ENCODE measurements at regions not wholly inside any gene's neighbourhood (a gene's known extent, or its start where the extent isn't known, plus 50 kb on each side); places are given as distances from the start of the nearest gene placed in this dataset.

GRCh38 chr1:229023651-229024300 is 247.1 kb upstream of the RAB4A start:
- TF ChIP-seq, protein P1, sequence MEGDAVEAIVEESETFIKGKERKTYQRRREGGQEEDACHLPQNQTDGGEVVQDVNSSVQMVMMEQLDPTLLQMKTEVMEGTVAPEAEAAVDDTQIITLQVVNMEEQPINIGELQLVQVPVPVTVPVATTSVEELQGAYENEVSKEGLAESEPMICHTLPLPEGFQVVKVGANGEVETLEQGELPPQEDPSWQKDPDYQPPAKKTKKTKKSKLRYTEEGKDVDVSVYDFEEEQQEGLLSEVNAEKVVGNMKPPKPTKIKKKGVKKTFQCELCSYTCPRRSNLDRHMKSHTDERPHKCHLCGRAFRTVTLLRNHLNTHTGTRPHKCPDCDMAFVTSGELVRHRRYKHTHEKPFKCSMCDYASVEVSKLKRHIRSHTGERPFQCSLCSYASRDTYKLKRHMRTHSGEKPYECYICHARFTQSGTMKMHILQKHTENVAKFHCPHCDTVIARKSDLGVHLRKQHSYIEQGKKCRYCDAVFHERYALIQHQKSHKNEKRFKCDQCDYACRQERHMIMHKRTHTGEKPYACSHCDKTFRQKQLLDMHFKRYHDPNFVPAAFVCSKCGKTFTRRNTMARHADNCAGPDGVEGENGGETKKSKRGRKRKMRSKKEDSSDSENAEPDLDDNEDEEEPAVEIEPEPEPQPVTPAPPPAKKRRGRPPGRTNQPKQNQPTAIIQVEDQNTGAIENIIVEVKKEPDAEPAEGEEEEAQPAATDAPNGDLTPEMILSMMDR (IDR thresholded peaks at IDR 0.05) = no peak

DNA sequence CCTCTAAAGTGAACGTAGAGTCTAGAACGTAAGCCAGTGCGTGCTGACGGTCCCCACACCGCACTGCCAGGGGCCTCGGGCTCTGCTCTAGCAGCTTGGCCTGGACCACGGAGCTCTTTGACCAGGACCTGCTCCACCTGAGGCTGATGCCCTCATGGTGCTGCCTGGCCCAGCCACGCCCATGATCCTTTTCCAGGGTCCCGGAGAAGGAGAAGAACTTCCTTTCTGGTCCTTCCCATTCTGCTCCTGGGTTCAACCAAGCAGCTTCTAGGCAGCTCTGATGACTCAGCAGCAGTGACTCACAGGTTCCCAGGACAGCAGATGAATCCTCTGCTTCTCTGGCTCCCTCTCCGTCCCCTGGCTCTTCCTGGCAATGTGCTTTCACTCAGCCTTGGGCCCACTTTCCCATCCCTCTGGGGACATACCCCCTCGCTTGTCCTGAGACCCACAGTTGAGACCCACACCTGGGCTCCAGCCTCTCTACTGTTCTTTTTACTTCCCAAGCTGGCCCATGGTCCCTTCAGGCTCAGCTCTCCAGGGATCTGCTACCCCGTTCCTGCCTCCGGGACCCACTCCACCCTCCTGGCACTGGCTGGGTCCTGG is 246.3 kb upstream of the RAB4A start:
- TF ChIP-seq, protein P1 (IDR thresholded peaks at IDR 0.05) = no peak

GRCh38 chr1:229025576-229025975 is 245.3 kb upstream of the RAB4A start:
- TF ChIP-seq, protein P1 (IDR thresholded peaks at IDR 0.05) = no peak

DNA sequence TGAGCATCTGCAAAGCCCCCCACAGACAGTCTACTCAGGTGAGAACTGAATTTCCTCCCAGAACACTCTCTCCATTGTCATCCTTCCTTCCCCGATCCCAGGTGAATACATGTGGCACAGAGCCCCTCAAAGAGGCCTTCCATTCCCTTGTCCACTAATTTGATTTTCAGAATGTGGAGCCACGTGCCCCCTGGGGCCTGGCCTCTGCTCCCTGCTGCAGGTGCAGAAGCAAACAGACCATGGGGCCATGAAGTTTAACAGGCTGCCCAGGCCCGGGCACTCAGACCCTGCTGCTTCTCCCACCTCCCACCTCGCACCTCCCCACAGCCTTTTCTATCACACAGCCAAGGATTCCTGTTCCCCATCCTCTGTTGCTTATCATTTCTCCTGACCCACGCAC is 243.8 kb upstream of the RAB4A start:
- TF ChIP-seq, protein P1 (IDR thresholded peaks at IDR 0.05) = no peak

DNA sequence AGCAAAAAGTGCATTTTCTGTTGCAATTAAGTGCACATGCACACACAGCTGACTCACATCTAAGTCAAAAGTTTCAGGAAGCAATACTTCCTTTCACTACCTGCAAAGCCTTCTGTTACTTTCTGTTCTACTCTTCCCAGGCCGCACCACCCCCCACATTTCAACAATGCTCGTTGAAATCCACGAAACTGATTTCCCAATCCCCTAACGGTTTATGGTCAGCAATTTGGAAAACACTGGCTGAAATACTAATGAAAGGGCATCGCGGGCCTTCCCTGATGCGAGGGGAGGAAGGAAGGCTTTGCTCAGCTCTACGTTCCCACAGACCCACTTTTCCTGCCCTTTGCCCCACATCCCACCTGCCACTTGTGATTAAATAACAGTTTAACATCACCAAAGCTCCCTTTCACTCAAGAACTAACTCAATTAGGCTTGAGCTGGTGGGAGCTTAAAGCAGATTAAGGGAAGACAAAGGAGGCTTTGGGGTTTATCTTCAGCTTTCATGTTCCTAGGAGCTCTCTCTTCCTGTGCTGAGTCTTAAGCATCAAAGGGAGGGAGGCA is 243.2 kb upstream of the RAB4A start:
- TF ChIP-seq, protein P1 (IDR thresholded peaks at IDR 0.05) = no peak

DNA sequence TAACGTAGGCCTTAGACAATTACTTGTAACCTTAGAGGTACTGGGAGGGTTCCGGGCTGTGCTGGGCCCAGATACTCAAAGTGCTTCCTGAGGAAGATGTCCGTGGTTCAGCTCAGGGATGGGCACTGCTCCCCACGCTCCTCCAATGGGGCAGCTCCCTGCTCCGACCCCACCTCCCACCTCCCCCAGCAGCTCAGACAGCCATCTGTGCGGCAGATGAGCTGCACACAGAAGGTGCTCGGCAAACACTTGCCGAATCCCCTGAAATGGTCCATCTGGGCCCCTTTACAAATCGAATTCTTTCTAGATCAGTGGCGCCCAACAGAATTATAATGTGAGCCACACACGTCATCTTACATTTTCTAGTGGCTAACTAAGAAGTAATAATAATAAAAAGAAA is 242.4 kb upstream of the RAB4A start:
- TF ChIP-seq, protein P1 (IDR thresholded peaks at IDR 0.05) = no peak

DNA sequence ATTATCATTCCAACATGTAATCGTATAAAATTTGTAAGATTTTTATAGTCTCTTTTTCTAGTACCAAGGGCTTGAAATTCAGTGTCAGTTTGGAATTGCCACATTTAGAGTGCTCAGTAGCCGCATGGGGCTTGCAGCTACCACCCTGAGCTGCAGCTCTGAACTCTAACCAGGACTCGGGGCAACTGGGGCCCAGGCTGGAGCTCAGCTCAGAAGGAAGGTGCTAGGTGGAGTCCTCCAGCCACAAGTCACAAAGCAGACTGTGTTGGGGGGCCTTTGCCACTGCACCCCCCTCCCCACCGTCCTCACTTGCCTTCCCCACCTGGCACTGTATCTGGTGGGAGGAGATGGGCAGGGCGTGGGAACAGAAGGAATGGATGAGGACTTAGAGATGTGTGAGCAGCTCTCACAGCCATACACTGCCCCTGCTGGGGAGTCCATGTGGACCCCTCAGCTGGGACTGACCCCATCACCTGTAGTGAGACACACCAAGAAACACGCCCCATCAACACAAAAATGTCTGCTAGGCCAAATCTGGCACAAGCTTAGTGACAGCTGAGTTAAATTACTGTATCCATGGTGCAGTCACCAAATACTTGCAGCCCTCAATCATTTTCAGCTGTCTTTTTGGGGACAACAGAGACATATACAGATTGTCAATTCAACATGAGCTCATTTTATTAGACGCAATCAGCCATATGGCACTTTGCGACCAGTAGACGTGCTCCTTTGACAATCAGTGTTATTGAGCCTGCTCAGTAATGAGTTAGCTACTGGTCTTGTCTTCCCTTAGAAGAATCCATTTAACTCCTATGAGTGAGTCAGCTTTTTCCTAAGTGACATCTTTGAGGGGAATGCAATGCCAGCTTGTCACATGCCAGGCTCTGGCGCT is 241.7 kb upstream of the RAB4A start:
- TF ChIP-seq, protein P1 (IDR thresholded peaks at IDR 0.05) = no peak
